ENCODE measurements at regions not wholly inside any gene's neighbourhood (a gene's known extent, or its start where the extent isn't known, plus 50 kb on each side); places are given as distances from the start of the nearest gene placed in this dataset.

- Histone ChIP-seq H4K20me1 (ENCODE audit: insufficient read depth, poor library complexity, severe bottlenecking) (no peaks in the 10 kb centered on the region), H3K27ac (no peak overlapping the region), H3K27me3 (no peaks in the 10 kb centered on the region), H3K4me3 (no peak overlapping the region), H3K4me2 (no peak overlapping the region), H3K79me2 (no peaks in the 10 kb centered on the region), H3K9me3 (ENCODE audit: low read depth) (no peaks in the 10 kb centered on the region), H3K9me2 (replicated peaks; ENCODE audit: insufficient read depth) (no peaks in the 10 kb centered on the region), H2AFZ (no peak overlapping the region), H3K4me1 (ENCODE audit: insufficient read depth) (no peaks in the 10 kb centered on the region), H3K36me3 (replicated peaks; ENCODE audit: insufficient read depth, low read depth) (no peaks in the 10 kb centered on the region)
- TF ChIP-seq EZH2phosphoT487 (IDR thresholded peaks at IDR 0.05; ENCODE audit: low read depth, severe bottlenecking, unreplicated experiment) (no peak), CTCF (IDR thresholded peaks at IDR 0.05; ENCODE audit: poor library complexity) (no peak), EZH2 (IDR thresholded peaks at IDR 0.05; ENCODE audit: borderline replicate concordance) (no peak)
- 56% methylated on average over 1 of the region's 1 CpG for WGBS (ENCODE audit: low lambda C conversion rate, missing lambda C conversion rate)
- DNase-seq (ENCODE audit: low spot score): no peak
Measured at GRCh38 chr13:71082631-71083030, 784.4 kb downstream of the DACH1 start.

DNA sequence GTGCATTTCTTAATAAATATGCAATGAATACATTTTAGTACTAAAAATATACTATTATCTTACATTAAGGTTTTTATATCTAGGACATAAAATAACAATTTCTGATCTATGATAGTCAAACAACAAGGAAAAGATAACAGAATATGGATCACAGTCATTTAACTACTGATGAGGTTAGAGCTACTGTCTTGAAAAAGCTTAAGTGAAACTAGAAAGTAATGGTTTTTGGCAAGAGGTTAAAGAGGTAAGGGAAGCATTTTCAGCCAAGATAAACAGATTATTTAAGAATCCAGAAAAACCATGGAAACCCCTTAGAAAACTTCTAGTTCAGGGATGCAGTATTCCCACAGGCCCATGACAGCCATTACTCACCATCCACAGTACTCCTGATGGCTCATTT is 787.4 kb downstream of the DACH1 start:
- no peak for DNase-seq (ENCODE audit: low spot score)
- no peaks in the 10 kb centered on the region for H3K9me3 ChIP-seq (ENCODE audit: low read depth)

GRCh38 chr13:71068041-71068440 is 799.0 kb downstream of the DACH1 start:
- Histone ChIP-seq H3K4me2 (no peak overlapping the region), H3K27me3 (no peaks in the 10 kb centered on the region), H3K36me3 (replicated peaks; ENCODE audit: insufficient read depth, low read depth) (no peaks in the 10 kb centered on the region), H3K4me1 (ENCODE audit: insufficient read depth) (no peaks in the 10 kb centered on the region), H3K9me3 (ENCODE audit: low read depth) (no peaks in the 10 kb centered on the region), H3K79me2 (no peaks in the 10 kb centered on the region), H3K9me2 (replicated peaks; ENCODE audit: insufficient read depth) (no peaks in the 10 kb centered on the region), H3K27ac (no peak overlapping the region), H4K20me1 (ENCODE audit: insufficient read depth, poor library complexity, severe bottlenecking) (no peaks in the 10 kb centered on the region), H2AFZ (no peak overlapping the region), H3K4me3 (no peak overlapping the region)
- 94% methylated on average over 3 of the region's 3 CpGs for WGBS (ENCODE audit: low lambda C conversion rate, missing lambda C conversion rate)
- no peak for DNase-seq (ENCODE audit: low spot score)
- TF ChIP-seq EZH2 (IDR thresholded peaks at IDR 0.05; ENCODE audit: borderline replicate concordance) (no peak), CTCF (IDR thresholded peaks at IDR 0.05; ENCODE audit: poor library complexity) (no peak)

More for the DNA sequence above, 787.4 kb downstream of the DACH1 start:
- Histone ChIP-seq H4K20me1 (ENCODE audit: insufficient read depth, poor library complexity, severe bottlenecking) (no peaks in the 10 kb centered on the region), H3K36me3 (replicated peaks; ENCODE audit: insufficient read depth, low read depth) (no peaks in the 10 kb centered on the region), H3K4me2 (no peak overlapping the region), H3K4me1 (ENCODE audit: insufficient read depth) (no peaks in the 10 kb centered on the region), H3K4me3 (no peak overlapping the region), H3K27me3 (no peaks in the 10 kb centered on the region), H3K27ac (no peak overlapping the region), H3K9me2 (replicated peaks; ENCODE audit: insufficient read depth) (no peaks in the 10 kb centered on the region), H2AFZ (no peak overlapping the region), H3K79me2 (no peaks in the 10 kb centered on the region)
- TF ChIP-seq CTCF (IDR thresholded peaks at IDR 0.05; ENCODE audit: poor library complexity): no peak

DNA sequence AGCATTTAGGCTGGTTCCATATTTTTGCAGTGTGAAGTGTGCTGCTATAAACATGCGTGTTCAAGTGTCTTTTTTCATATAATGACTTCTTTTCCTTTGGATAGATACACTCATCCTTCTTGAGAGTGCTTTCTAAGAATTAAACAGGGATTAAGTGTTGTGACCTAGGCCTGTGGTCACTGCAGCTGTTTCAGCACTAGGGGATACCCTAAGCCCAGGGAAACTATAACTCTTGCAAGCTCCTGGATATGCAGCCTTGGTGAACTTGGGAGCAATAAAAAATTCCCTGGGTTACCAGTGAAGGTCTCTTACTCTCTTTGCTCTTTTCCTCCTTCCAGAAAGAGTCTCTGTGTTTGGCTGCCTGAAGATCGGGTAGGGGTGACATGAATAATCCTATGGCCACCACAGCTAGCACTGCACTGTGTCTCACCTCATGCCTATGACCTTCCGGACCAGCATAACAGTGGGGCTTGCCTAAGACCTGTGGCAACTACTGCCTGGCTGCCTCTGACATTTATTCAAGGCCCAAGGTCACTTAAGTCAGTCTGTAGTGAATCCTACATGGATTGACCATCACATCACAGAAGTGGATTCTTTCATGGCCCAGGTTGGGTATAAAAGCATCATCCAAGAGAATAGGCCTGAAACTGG is 799.7 kb downstream of the DACH1 start:
- no peaks in the 10 kb centered on the region for H3K4me1 ChIP-seq (ENCODE audit: insufficient read depth)
- no peak for TF ChIP-seq EZH2phosphoT487 (IDR thresholded peaks at IDR 0.05; ENCODE audit: low read depth, severe bottlenecking, unreplicated experiment)
- no peak for TF ChIP-seq CTCF (IDR thresholded peaks at IDR 0.05; ENCODE audit: poor library complexity)
- TF ChIP-seq EZH2 (IDR thresholded peaks at IDR 0.05; ENCODE audit: borderline replicate concordance): no peak
- no peak overlapping the region for H3K4me2 ChIP-seq
- no peak for DNase-seq (ENCODE audit: low spot score)
- no peak overlapping the region for H2AFZ ChIP-seq
- no peaks in the 10 kb centered on the region for H3K79me2 ChIP-seq
- no peaks in the 10 kb centered on the region for H3K9me3 ChIP-seq (ENCODE audit: low read depth)
- no peak overlapping the region for H3K4me3 ChIP-seq
- H3K27ac ChIP-seq: no peak overlapping the region
- H3K36me3 ChIP-seq (replicated peaks; ENCODE audit: insufficient read depth, low read depth): no peaks in the 10 kb centered on the region
- no peaks in the 10 kb centered on the region for H4K20me1 ChIP-seq (ENCODE audit: insufficient read depth, poor library complexity, severe bottlenecking)
- no peaks in the 10 kb centered on the region for H3K27me3 ChIP-seq
- WGBS (ENCODE audit: low lambda C conversion rate, missing lambda C conversion rate): 89% methylated on average over 3 of the region's 3 CpGs
- no peaks in the 10 kb centered on the region for H3K9me2 ChIP-seq (replicated peaks; ENCODE audit: insufficient read depth)

Data from hepatocyte (in vitro differentiated cells).